OCI-M2 (cell line): ENCODE measurements at regions not wholly inside any gene's neighbourhood (a gene's known extent, or its start where the extent isn't known, plus 50 kb on each side); places are given as distances from the start of the nearest gene placed in this dataset.

Experiments used
- DNase-seq: peaks from one replicate; lab custom pipeline; 2025; ENCODE audit not compliant: unreplicated experiment; lab: John Stamatoyannopoulos, UW

DNA sequence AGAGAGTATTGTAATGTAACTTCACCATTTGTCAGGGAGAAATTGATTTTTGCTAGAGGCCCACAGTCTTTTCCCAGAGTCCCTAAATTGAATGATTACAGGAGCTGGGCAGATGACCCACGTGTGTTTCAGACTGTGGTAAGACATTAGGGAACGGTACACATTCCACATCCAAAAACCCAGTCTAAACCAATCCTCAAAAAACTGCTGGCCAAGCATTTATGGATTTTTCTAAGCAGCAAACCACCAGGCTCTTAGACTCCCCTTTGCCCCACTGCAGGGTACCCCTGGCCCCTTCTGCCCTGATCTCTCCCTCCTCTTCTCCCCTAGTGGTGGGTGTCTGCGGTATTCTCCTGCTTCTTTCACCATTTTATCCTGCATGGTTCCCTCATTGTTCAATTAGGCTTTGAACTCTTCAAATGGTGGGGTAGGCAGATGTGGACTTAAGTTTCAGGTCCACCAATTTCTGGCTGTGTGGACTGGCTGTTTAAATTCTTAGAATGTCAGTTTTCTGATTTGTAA, 135.5 kb upstream of the SORCS3 start:
- no peak for DNase-seq

GRCh38 chr10:104509981-104510380, 131.1 kb upstream of the SORCS3 start:
- DNase-seq: no peak

DNA sequence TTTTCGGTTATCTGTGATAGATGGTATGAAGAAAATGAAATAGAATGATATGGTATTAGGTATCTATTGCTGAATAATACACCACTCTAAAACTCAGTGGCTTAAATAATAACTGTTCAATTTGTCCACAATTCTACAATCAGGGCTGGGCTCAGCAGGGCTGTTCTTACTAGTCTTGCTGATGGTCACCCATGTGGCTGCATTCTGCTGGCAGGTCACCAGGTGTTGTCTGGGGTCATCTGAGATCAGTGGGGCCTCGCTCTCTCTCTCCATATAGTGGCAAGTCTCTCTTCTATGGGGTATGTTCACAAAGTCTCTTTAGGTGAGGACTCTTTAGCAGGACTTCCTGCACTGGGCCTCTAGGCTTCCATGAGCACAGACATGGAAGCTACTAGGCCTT, 130.4 kb upstream of the SORCS3 start:
- no peak for DNase-seq

GRCh38 chr10:104512800-104513199, 128.3 kb upstream of the SORCS3 start:
- no peak for DNase-seq

- no peak for DNase-seq
Measured at GRCh38 chr10:104515678-104516199, 125.4 kb upstream of the SORCS3 start.

DNA sequence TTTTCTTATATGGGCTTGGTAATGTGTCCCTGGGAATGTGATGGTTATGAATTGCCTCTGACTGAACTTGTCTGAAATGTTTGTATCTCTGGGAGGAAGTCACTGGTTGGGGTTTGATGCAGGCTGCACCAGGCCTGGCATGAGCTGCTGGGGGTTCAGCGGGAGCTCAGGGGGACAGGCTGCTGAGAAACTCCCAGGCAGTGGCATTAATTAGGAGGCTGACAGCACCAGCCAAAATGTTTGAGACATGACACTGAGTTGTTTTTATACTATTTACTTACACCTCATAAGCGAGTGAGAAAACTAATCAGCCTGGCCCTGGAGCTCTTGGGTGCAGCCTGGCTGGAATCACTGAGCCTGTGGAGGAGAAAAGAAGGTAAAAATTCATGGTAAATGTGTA, 124.1 kb upstream of the SORCS3 start:
- no peak for DNase-seq

DNA sequence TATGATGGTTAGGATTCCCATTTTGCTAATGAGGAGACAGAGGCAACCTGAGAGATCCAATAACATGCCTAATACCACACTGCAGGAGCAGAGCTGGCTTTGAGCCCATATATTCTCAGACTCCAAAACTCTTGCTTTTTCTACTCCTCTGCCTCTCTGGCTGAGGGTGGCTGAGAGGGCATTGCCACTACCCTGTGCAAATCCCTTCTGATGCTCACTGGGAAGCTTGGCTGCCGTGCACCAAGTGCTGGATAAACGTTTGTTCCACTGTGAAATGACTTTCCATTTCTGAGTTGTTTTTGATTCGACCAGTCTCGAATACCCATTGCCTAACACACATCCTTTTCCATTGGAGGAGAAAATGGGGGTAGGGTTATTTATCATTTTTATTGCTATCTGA, 123.1 kb upstream of the SORCS3 start:
- DNase-seq: no peak

DNA sequence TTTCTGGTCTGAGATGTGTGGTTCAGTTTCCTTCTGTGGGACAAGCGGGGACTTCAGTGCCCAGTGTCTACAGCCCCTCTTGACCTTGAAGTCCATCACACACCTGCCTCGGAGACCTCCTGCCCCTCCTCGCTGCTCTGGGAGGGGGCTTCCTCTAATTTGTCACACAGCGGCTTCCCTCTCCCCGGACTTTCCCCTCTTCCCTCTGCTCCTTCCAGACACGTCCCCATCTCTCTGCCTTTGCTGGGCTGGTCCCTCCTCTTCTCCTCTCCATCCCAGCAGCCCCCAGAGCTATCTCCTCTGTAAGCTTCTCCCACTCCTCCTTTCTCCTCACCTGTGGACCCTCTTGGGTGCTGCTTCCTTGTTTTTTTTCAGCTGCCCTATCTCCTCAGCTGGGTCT, 122.2 kb upstream of the SORCS3 start:
- no peak for DNase-seq

DNA sequence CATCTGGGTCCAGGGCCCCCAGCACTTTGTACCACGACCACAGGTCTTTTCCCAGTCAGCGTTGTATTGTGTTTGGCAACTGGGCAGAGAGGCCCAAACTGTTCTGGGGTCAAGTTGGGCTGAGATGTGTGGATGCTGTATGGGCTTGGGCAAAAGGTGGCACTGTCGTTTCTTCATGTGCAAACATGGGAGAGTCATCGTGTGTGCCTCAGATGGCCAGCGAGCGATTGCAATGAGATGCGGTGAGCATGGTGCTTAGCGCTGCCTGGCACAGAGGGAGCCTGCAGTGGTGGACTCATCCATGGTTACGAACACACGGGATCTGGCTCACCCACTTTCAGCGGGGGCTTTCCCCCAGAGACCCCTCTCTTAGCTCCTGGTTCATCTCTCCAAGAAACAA, 120.4 kb upstream of the SORCS3 start:
- DNase-seq: no peak

- DNase-seq: no peak
Measured at GRCh38 chr10:104521901-104522694, 119.0 kb upstream of the SORCS3 start.

- no peak for DNase-seq
Measured at GRCh38 chr10:104526188-104526587, 114.9 kb upstream of the SORCS3 start.

DNA sequence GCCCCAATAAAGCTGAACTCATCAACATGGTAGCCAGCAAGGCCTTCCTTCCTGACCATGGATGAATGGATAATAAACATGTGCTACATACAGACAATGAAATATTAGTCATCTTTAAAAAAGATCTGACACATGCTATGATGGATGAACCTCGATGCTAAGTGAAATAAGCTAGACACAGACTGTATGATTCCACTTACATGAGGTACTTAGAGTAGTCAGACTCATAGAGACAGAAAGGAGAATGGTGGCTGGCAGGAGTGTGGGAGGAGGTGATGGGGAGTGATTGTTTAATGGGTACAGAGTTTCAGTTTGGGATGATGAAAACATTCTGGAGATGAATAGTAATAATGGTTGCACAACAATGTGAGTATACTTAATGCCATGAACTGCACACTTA, 114.1 kb upstream of the SORCS3 start:
- no peak for DNase-seq

GRCh38 chr10:104540181-104540580, 100.9 kb upstream of the SORCS3 start:
- no peak for DNase-seq

DNA sequence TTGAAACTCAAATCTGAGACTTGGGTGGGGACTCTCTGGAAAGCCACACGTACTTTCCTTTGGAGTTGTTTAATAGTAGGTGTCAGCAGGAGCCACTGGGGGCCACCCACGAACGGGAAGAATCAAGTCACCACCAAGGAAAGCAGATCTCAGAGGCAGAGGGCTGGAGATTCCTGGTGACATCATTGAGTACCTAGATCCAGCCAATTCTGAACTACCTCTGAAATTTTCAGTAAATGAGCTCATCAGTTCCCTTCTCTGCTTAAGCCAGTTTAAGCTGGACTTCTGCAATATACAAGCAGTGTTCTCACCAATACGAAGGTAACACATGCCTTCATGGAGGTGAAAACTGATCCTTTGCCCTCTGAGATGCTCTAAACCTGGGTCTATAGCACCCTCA, 99.3 kb upstream of the SORCS3 start:
- DNase-seq: no peak

DNA sequence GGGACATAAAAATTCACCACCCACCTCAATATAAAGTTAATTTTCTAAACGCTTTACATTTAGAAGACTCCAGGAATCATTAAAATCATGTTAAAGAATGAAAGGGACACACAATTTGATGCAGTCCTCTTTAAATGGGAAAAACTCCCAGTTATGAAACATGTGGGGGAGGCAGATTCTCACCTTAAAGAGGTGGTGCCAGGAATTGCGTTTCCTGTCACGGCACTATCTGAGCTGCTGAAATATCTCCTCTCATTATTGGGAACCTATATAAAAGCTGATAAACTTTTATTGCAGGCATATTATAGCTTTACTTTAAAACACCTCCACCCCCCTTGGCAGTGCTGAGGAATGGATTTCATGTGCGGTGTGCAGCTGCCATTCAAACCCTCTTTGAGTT, 94.8 kb upstream of the SORCS3 start:
- no peak for DNase-seq

DNA sequence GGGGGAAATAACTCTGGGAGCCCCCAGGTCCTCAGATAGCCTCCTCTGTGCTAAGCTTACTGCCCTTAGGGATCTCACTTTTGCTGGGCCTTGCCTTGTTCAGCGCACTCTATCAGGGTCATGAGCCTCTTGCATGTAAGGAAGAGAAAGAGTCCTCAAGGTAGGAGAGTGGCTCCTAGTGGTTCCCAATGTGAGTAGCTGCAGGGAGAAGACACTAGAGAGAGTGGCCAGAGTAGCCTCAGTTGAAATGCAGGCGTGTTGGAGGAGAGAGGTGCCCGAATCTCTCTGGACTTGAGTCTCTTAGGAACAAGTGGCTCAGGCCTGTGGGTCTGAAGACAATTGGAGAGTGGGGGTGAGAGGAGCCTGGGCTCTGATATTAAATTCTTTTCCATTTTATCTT, 94.3 kb upstream of the SORCS3 start:
- DNase-seq: no peak

DNA sequence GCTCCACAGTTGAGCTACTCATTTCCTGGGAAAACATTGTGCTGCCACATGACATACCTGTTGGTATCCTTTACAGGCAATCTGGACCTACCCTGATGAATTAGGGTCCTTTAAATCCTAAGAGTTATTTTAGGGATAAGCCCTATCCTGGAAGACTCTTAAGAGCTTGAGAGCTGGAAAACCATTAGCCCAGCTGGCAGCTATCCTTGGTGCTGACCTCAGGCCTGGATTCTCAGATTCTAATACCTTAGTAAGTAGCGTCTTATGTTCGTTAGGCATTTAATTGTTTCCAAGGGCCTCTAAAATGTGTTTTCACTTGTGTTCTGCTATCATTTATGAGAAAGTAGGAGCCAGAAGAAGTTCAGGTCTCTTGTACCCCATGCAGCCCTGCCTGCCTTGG, 93.0 kb upstream of the SORCS3 start:
- DNase-seq: no peak

DNA sequence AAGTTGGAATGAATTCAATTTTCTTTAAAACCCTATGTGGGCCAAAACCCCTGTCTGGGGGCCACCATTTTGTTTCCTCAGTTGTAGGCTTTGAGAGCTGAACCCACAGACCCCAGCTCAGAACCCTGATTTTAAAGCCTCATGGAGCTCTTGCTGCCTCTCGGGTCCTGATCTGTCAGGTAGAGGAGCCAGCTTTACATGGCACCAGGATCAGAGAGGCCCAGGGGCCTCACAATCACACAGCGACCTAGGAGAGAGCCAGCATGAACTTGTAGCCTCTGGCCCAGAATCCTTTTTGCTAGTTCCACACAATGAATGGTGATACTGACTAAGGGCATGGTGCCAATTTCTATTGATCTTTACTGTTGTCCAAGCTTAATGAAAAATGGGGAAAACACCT, 84.3 kb upstream of the SORCS3 start:
- DNase-seq: no peak

DNA sequence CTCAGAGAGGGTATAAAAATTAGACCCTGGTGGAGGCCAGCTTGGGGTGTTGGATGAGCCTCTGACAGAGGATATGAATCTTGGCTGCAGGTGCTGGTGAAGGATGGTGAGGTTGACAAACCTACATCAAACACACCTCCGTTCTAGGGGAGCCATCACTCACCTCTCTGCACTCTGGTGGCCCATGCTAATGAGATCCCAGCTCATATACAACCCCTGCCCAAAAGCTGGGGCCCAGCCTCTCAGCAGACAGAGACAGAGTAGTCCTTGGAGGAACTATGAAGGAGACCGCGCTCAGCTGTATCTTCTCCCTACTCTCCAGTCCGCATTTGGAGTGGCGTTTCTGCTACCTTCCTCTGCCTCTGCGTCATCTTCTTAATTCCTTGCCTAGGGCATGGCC, 83.1 kb upstream of the SORCS3 start:
- no peak for DNase-seq

DNA sequence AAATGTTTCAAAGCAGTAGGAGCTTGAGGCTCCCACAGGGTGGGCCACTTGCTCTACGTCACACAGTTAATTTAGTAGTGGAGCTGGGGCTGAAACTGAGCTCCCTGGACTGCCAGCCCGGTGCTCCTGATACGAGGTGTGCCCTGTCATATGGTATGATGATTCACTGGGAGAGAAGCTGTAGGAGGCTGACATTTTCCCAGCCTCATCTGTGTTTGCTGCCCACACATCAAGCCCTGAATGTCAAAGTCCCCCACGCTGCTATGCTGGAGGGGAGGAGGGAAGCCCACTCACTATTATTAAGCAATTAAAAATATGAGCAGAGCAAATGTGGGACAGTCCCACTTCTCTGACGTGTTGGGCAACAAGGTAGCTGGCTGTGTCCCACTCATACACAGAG, 81.2 kb upstream of the SORCS3 start:
- no peak for DNase-seq

DNA sequence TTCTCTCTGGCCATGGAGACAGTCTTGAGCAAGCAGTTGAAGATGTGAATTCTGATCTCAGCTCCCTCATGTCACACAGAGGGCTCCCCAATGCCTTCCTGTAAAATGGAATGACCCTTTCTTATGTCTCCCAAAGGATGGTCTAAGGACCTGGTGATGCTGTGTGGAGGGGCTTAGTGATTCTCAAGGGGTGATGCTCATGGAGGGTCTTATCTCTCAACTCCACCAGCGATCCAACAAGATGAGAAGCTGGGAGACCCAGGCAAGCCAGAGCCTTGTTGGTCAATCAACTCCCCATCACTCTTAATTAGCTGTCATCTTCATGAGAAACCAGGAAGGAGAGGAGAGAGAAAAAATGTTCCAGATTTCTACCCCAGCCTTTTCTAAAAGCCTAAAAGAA, 78.0 kb upstream of the SORCS3 start:
- DNase-seq: no peak

DNA sequence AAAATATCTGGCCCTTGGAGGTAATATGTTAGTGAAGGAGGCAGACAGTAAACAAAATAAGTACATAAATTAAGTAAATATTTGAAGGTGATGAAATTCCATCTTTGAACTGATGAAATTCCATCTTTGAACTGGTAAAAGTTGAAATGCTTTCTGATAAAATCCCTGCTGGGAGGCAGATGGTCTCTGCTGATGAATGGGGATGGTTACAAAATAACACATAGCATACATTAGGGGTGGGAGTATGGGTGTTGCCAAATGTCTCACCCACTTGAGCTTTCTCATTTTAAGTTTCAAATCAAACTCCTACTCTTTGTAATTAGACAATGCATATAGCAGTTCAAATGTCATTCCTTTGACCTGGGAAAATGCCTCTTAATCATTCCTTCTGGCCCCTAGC, 77.5 kb upstream of the SORCS3 start:
- no peak for DNase-seq

GRCh38 chr10:104574427-104574826, 66.7 kb upstream of the SORCS3 start:
- DNase-seq: no peak
